HepG2 (cell line): ENCODE measurements at regions not wholly inside any gene's neighbourhood (a gene's known extent, or its start where the extent isn't known, plus 50 kb on each side); places are given as distances from the start of the nearest gene placed in this dataset.

Source experiments
- ARID5B ChIP-seq: IDR thresholded peaks from 2 replicates; pipeline ENCODE4 v1.4.0; 2020; ENCODE audit warnings: mild to moderate bottlenecking, missing genetic modification reagents
- CCDC6 ChIP-seq: sonication (generic); formaldehyde crosslinking; IDR thresholded peaks from 2 replicates; pipeline ENCODE4 v1.8.1; 2022; ENCODE audit warnings: mild to moderate bottlenecking, missing genetic modification reagents, moderate library complexity
- HDAC1 ChIP-seq: sonication (generic); formaldehyde crosslinking; IDR thresholded peaks from 2 replicates; pipeline ENCODE4 v1.5.1; 2020; ENCODE audit warnings: mild to moderate bottlenecking, missing genetic modification reagents
- HNF4A ChIP-seq: sonication (generic); formaldehyde crosslinking; IDR thresholded peaks from 2 replicates; pipeline ENCODE4 v1.4.0; 2020; ENCODE audit warnings: missing genetic modification reagents
- MED8 ChIP-seq: sonication (generic); formaldehyde crosslinking; IDR thresholded peaks from 2 replicates; pipeline ENCODE4 v1.8.1; 2023; ENCODE audit warnings: mild to moderate bottlenecking, missing genetic modification reagents; ENCODE audit not compliant: insufficient replicate concordance
- PITX1 ChIP-seq: sonication (generic); formaldehyde crosslinking; IDR thresholded peaks from 2 replicates; pipeline ENCODE4 v1.5.1; 2020; ENCODE audit warnings: mild to moderate bottlenecking, missing genetic modification reagents
- PRMT3 ChIP-seq: sonication (generic); formaldehyde crosslinking; IDR thresholded peaks from 2 replicates; pipeline ENCODE4 v1.8.1; 2022; ENCODE audit warnings: low read depth, mild to moderate bottlenecking, moderate library complexity, missing genetic modification reagents, borderline replicate concordance
- TGIF2 ChIP-seq: IDR thresholded peaks from 2 replicates; pipeline ENCODE4 v1.6.1; 2016; ENCODE audit warnings: control low read depth, missing compliant biosample characterization
- TMF1 ChIP-seq: sonication (generic); formaldehyde crosslinking; IDR thresholded peaks from 2 replicates; pipeline ENCODE4 v1.8.1; 2022; ENCODE audit warnings: low read depth, missing genetic modification reagents
- ZHX2 ChIP-seq, 2 experiments: sonication (generic) in 1 of 2; formaldehyde crosslinking in 1 of 2; IDR thresholded peaks; 2 replicates each; pipeline versions ENCODE4 v1.6.1 to v1.9.0; 2014 to 2022; ENCODE audit warnings: antibody characterized with exemption in 1 of 2, borderline replicate concordance in 1 of 2, inconsistent platforms in 1 of 2, low read depth in 1 of 2, missing genetic modification reagents in 1 of 2
- ZNF260 ChIP-seq: sonication (generic); formaldehyde crosslinking; IDR thresholded peaks from 2 replicates; pipeline ENCODE4 v1.4.0; 2020; ENCODE audit warnings: missing genetic modification reagents, low read depth, mild to moderate bottlenecking, borderline replicate concordance
- ZNF282 ChIP-seq: fragments of 450-650 bp; IDR thresholded peaks from 2 replicates; pipeline ENCODE4 v1.6.1; 2018; ENCODE audit not compliant: partially characterized antibody
- ZNF33A ChIP-seq: sonication (generic); formaldehyde crosslinking; IDR thresholded peaks from 2 replicates; pipeline ENCODE4 v1.5.1; 2020; ENCODE audit warnings: missing genetic modification reagents, mild to moderate bottlenecking, moderate library complexity, borderline replicate concordance
- ZNF44 ChIP-seq: sonication (generic); formaldehyde crosslinking; IDR thresholded peaks from 2 replicates; pipeline ENCODE4 v1.5.1; 2020; ENCODE audit warnings: mild to moderate bottlenecking, missing genetic modification reagents
- ZNF510 ChIP-seq: sonication (generic); formaldehyde crosslinking; IDR thresholded peaks from 2 replicates; pipeline ENCODE4 v1.4.0; 2020; ENCODE audit warnings: low read depth, mild to moderate bottlenecking, missing genetic modification reagents
- ZNF574 ChIP-seq: sonication (generic); formaldehyde crosslinking; IDR thresholded peaks from 2 replicates; pipeline ENCODE4 v1.4.0; 2020; ENCODE audit warnings: missing genetic modification reagents
- ZNF749 ChIP-seq: sonication (generic); formaldehyde crosslinking; IDR thresholded peaks from 2 replicates; pipeline ENCODE4 v1.8.0; 2022; ENCODE audit warnings: mild to moderate bottlenecking, missing genetic modification reagents, moderate library complexity, borderline replicate concordance
- ZSCAN30 ChIP-seq: sonication (generic); formaldehyde crosslinking; IDR thresholded peaks from 2 replicates; pipeline ENCODE4 v1.5.0; 2020; ENCODE audit warnings: mild to moderate bottlenecking, missing genetic modification reagents
- ZSCAN31 ChIP-seq: sonication (generic); formaldehyde crosslinking; IDR thresholded peaks from 2 replicates; pipeline ENCODE4 v1.5.0; 2020; ENCODE audit warnings: low read depth, mild to moderate bottlenecking, missing genetic modification reagents

DNA sequence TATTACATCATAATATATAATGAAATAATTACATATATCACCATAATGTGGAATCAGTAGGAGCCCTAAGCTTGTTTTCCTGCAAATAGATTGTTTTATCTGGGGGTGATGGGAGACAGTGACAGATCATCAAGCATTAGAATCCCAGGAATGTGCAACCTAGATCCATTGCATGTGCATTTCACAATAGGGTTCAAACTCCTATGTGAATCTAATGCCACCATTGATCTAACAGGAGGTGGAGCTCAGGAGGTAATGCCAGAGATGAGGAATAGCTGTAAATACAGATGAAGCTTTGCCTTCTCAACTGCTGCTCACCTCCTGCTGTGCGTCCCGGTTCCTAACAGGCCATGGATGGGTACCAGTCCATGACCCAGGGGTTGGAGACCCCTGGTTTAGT is 63.8 kb upstream of the CHORDC1 start (continued):
- TF ChIP-seq HNF4A: peak; percentile 85
- no peak for TF ChIP-seq ZSCAN30 (CRISPR knock-in tag)
- TF ChIP-seq ZNF260: no peak
- no peak for TF ChIP-seq ZSCAN31 (CRISPR knock-in tag)
- no peak for TF ChIP-seq MED8 (CRISPR knock-in tag)
- TF ChIP-seq ZNF33A (CRISPR knock-in tag): no peak
- peak; percentile 68 for TF ChIP-seq ARID5B (CRISPR knock-in tag)
- TF ChIP-seq HDAC1 (CRISPR knock-in tag): no peak
- TF ChIP-seq ZNF282: no peak
- TF ChIP-seq TGIF2 (CRISPR knock-in tag): no peak
- 0 out of 2 replicates have a peak, but pooled peaks have one; percentile 42 for TF ChIP-seq PITX1
- no peak for TF ChIP-seq ZHX2 (IDR thresholded peaks at IDR 0.05; ENCODE audit: low read depth)
- TF ChIP-seq ZHX2 (CRISPR knock-in tag; IDR thresholded peaks at IDR 0.05; ENCODE audit: borderline replicate concordance): no peak
- TF ChIP-seq CCDC6 (CRISPR knock-in tag): no peak
- TF ChIP-seq TMF1 (CRISPR knock-in tag): no peak
- no peak for TF ChIP-seq ZNF44 (CRISPR knock-in tag)
- TF ChIP-seq PRMT3 (CRISPR knock-in tag): no peak
- no peak for TF ChIP-seq ZNF574 (CRISPR knock-in tag)
- no peak for TF ChIP-seq ZNF510
- no peak for TF ChIP-seq ZNF749 (CRISPR knock-in tag)
